G401 (cell line): ENCODE measurements at regions not wholly inside any gene's neighbourhood (a gene's known extent, or its start where the extent isn't known, plus 50 kb on each side); places are given as distances from the start of the nearest gene placed in this dataset.

ENCODE experiments used
- DNase-seq: peaks from one replicate; pipeline ENCODE4 v3.0.0-alpha.2; 2015; ENCODE audit warnings: low spot score
- in situ Hi-C: cut with HindIII; loops from 2 replicates; pipeline ENCODE4 v1.10.0; 2016; ENCODE audit warnings: low sequenced_read_pairs, mixed read lengths

DNA sequence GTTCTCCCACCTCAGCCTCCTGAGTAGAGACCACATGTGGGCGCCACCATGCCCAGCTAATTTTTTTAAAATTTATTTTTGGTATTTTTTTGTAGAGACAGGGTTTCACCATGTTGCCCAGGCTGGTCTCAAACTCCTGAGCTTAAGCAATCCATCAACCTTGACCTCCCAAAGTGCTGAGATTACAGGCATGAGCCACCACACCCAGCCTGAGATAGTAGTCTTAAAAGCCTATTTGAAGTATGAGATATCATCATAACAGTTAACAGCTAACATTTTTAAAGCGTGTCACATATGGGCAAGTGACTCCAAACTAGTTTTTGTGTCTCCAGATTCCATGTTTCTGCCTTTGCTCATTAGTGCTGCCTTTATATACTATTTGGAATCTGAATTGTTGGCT is 74.6 kb upstream of the WSCD2 start:
- no peak for DNase-seq
- in situ Hi-C loops: no loop called here

DNA sequence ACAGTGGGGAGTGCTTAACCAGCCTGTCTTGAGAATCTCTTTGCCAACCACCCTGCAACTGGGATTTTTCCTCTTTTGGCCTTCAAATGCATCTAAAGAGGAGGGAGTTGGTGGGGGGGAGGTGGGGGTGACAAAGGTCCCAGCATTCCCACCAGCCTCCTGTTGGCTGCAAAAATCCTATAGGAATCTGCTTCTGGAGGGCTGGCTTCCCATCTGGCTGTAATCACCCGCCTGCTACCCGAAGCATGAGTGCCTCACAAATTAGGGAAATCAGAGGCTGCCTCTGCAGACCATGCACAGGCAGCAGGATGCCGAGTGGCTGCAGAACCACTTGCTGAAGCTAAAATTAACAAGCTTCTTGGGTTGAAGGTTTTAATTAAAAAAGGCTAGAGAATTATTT is 73.9 kb upstream of the WSCD2 start:
- in situ Hi-C loops: no loop called here
- DNase-seq: no peak

DNA sequence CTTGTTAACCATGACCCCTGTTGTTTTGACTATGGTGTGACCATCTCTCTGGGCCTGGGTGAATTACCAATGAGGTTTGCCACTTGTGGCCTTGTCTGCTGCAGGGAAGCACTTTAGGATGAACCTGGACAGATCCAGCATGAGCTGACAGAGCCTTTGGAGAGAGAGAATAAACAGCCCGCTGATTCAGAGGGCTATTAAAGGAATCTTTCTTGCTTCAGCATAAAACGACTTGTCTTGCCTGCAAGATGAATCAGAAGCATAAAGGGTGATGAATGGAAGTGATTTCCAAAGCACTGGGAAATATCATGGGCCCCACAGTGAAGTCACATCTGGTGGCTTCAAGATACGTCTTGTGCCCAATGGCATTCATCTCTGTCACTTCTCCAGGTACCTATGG is 69.0 kb upstream of the WSCD2 start:
- in situ Hi-C loops: no loop called here
- no peak for DNase-seq

DNA sequence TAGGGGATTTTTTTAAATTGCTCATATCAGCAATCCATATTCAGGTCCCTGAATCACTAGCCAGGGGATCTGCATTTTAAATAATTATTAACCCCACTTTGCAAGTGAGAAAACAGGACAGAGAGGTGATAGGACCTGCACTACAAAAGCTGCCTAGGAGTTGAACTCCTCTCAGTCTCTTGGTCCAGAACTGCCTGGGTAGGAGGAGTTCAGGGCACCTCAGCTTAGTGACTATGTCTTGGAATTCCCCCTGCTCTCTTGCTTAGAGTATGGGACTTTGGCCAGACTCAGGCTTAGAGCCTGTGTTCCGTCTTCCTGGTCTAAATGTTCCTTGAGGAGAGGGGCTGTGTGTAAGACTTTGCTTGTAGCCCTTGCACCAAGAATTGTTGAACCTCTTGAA is 68.2 kb upstream of the WSCD2 start:
- in situ Hi-C loops: no loop called here

GRCh38 chr12:108063192-108063591 is 65.9 kb upstream of the WSCD2 start:
- DNase-seq: peak; percentile 46
- in situ Hi-C loops: no loop called here

More for the DNA sequence above, 68.2 kb upstream of the WSCD2 start:
- no peak for DNase-seq

DNA sequence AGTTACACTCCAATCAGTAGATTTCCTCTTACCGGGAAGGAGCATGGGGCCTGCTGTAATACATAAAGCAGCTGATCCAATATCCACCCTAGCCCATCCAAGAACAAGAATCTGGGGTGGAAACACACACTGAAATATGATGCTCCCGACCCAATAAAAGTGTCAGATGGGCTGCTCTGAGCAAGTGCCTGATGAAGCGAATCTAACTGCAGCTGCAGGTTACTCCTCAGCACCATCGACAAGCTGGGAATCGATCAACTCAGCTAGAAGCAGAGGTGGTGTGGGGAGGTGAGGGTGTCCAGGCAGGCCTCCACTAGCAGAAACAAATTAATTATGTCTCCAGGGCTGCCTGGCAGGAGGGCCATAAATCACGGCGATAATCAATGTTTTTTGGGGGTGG is 64.0 kb upstream of the WSCD2 start:
- in situ Hi-C loops: no loop called here
- DNase-seq: no peak

DNA sequence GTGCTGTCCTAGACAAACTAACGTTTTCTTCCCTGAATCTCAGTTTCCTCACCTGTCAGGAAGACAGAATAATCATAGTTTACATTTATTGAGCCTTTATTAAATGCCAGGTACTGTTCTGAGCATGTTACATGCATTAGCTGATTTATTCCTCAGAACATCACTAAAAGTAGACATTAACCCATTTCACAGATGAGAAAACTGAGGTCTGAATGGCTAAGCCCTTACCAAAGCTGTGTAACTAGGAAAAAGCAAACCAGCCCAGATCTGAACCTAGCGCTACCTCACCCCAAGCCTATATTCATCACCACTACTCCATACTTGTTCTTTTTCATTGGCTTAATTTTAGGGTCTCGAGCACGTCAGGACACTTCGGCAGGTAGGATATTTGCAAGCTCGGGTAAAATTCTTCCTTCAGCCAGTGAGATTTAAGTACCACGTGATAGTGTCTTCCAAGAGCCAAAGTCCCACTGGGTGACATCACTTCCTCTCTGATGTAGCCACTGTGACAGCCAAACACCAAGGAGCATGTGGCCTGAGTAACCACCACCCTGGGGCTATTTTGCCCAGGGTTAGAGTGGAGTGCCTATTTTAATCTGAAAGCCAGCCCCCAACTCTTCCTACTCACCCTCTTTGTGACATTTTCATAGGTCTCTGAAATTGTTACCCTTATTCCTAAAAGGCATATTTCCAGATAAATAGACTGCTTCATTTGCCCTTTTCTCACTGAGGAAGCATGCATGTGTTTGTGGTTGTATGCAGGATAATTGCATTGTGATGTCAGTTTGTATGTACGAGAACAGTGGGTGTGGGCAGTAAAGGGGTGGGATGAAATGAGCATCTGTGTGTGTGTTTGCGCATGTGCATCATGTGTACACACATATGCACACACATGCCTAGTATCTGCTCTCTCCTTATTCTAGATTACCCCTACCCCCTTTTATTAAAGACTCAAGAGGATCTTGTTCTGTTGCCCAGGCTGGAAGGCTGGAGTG is 62.2 kb upstream of the WSCD2 start:
- DNase-seq: no peak
- in situ Hi-C loops: no loop called here

GRCh38 chr12:108069651-108070165 is 59.4 kb upstream of the WSCD2 start:
- DNase-seq: no peak

GRCh38 chr12:108075561-108075960 is 53.5 kb upstream of the WSCD2 start:
- no peak for DNase-seq

More at GRCh38 chr12:108069651-108070165, 59.4 kb upstream of the WSCD2 start:
- in situ Hi-C loops: no loop called here

DNA sequence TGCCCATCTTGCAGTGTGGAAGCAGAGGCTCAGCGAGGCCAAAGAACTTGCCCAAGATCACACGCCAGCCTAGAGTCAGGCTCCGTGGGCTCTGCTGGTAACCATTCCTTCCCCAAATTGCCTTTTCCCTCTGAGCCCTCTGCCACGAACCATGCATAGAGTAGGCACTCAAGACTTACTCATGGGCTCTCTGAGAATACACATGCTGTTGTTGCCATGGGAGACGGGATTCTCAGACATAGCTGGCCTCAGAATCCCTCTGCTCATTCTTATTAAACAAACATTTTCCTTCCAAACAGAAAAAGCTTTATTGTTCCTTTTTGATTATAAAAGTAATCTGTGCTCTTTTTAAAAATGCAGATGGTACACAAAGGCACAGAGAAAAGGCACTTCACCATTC is 52.5 kb upstream of the WSCD2 start:
- in situ Hi-C loops: loop anchor here (5.0 kb wide), 1 partner anchor 136 kb away; no protein-coding TSS in a partner anchor
- no peak for DNase-seq

More at GRCh38 chr12:108075561-108075960, 53.5 kb upstream of the WSCD2 start:
- in situ Hi-C loops: loop anchor here (5.0 kb wide), 1 partner anchor 137 kb away; no protein-coding TSS in a partner anchor

DNA sequence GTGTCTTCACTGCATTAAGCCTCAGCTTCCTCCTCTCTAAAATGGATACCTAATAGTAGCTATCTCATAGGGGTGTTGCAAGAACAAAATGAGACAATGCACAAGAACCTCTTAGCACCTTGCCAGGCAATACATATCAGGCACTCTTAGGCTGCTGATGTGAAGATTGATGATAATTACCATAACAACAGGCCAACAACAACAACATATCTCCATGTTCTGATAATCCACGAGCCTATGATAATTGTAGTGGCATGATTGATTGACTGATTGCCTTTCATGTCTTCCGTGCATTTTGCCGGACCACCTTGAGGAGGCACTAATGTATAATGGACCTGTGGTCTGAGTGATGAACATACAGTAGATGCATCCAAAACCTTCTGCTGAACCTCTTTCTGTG is 50.7 kb upstream of the WSCD2 start:
- in situ Hi-C loops: loop anchor here (5.0 kb wide), 1 partner anchor 134 kb away; no protein-coding TSS in a partner anchor
- no peak for DNase-seq
